AG09319 (cell line): ENCODE measurements at regions not wholly inside any gene's neighbourhood (a gene's known extent, or its start where the extent isn't known, plus 50 kb on each side); places are given as distances from the start of the nearest gene placed in this dataset.

Source experiments
- DNase-seq: peaks from one replicate; pipeline ENCODE4 v3.0.0-alpha.2; 2010; ENCODE audit warnings: low read depth; ENCODE audit errors: extremely low read depth
- CTCF ChIP-seq: IDR thresholded peaks from 2 replicates; pipeline ENCODE4 v1.5.1; 2011; ENCODE audit warnings: low read depth, mild to moderate bottlenecking, inconsistent platforms, low read length, moderate library complexity

- no peak for TF ChIP-seq CTCF
- DNase-seq, result no peak
Observed at GRCh38 chr11:37762079-37762478, 1164.0 kb upstream of the RAG2 start.

- no peak for TF ChIP-seq CTCF
- no peak for DNase-seq
Observed at GRCh38 chr11:37755521-37755920, 1157.5 kb upstream of the RAG2 start.

DNA sequence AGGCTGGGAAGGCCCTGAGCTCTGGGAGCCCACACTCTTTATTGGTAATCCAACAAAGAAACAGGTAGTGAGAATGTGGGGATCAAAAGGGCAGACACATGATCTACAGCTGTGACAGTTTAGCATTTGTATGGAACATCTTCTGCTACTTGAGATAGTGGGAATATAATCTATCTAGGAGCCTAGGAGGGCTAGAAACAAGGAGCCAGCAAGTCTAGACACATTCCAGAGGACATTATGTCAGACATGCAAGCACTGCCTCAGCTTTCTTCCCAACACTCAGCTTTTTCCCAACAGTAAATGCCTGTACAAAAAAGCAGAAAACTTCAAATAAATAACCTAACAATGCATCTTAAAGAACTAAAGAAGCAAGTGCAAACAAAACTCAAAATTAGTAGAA is 1150.6 kb upstream of the RAG2 start:
- no peak for DNase-seq
- no peak for TF ChIP-seq CTCF

DNA sequence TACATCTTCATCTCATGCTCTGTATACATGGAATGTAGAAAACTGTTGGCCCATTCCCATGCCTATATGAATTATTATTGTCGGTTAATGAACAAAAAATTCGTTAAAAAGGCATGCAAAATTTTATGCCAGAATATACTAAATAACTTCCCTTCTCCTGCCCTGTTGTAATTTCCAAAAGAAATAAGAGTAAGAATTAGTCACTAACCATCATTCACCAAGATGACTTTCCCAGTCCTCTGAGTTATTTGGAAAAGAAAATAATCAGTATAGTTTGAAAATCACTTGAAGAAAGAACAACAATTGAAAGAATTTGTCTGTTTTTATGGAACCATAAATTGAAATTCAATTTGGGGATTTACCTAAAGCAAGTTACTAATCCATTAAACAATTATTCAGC is 1149.1 kb upstream of the RAG2 start:
- no peak for TF ChIP-seq CTCF
- no peak for DNase-seq

DNA sequence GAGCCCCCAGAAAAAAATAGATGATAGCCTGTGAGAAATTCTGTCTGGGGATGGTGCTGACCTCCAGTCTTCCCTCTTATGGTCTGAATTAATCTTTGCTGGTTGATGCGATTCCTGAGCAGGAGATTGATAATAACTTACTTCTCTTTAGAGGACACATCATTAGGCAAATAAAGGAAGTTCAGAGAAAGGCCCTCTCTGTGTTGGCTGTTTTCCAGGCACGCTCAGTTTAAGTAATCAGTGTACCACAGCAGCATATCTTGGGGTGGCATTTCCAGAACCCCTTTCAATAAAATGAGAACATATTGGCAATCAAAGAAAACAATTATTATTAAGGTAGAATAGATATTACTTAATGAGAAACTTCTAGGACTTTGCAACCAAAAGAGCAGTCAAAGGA is 1129.3 kb upstream of the RAG2 start:
- TF ChIP-seq CTCF, result no peak
- DNase-seq, result no peak

GRCh38 chr11:37724315-37724714 is 1126.3 kb upstream of the RAG2 start:
- DNase-seq, result no peak
- TF ChIP-seq CTCF, result no peak

GRCh38 chr11:37721485-37721884 is 1123.4 kb upstream of the RAG2 start:
- no peak for DNase-seq
- TF ChIP-seq CTCF, result no peak
